Fibroblast of lung (primary cell): ENCODE measurements at regions not wholly inside any gene's neighbourhood (a gene's known extent, or its start where the extent isn't known, plus 50 kb on each side); places are given as distances from the start of the nearest gene placed in this dataset.

Source experiments
- DNase-seq, 2 donors: peaks; one replicate each; pipeline versions ENCODE4 v3.0.0 to v3.0.0-alpha.2; 2010; ENCODE audit warnings: low read depth in 2 of 2
- H2AFZ ChIP-seq: 2 replicates; pipeline ENCODE4 v1.5.1; 2012; ENCODE audit warnings: low read length, control low read depth, inconsistent platforms
- H3K27ac ChIP-seq: 2 replicates; pipeline ENCODE4 v1.5.1; 2011; ENCODE audit warnings: low read length, control low read depth; ENCODE audit not compliant: insufficient read depth
- H3K27me3 ChIP-seq: 2 replicates; pipeline ENCODE4 v1.5.1; 2011; ENCODE audit warnings: mild to moderate bottlenecking, low read length; ENCODE audit not compliant: control insufficient read depth, insufficient read depth
- H3K36me3 ChIP-seq: 2 replicates; pipeline ENCODE4 v1.5.1; 2011; ENCODE audit warnings: low read length; ENCODE audit not compliant: control insufficient read depth, insufficient read depth
- H3K4me1 ChIP-seq: 2 replicates; pipeline ENCODE4 v1.5.1; 2011; ENCODE audit warnings: low read length; ENCODE audit not compliant: control insufficient read depth, insufficient read depth; ENCODE audit errors: extremely low read depth
- H3K4me2 ChIP-seq: 2 replicates; pipeline ENCODE4 v1.5.1; 2011; ENCODE audit warnings: low read length, control low read depth; ENCODE audit not compliant: insufficient read depth; ENCODE audit errors: extremely low read depth
- H3K4me3 ChIP-seq, 4 experiments: fragments of 200-600 bp in 1 of 4; sonication (generic) in 1 of 4; replicated peaks in 1 of 4; 2 replicates each; pipeline ENCODE4 v1.5.1; 2011 to 2016; ENCODE audit warnings: low read length in 4 of 4, low read depth in 3 of 4, mild to moderate bottlenecking in 3 of 4, control low read depth in 2 of 4, inconsistent platforms in 1 of 4, mixed read lengths in 1 of 4; ENCODE audit not compliant: insufficient read depth in 1 of 4; ENCODE audit errors: control extremely low read depth in 1 of 4
- H3K79me2 ChIP-seq: 2 replicates; pipeline ENCODE4 v1.5.1; 2012; ENCODE audit warnings: mild to moderate bottlenecking, low read length, inconsistent platforms; ENCODE audit not compliant: control insufficient read depth, insufficient read depth
- H3K9ac ChIP-seq: 2 replicates; pipeline ENCODE4 v1.5.1; 2011; ENCODE audit warnings: mild to moderate bottlenecking, low read length, control low read depth; ENCODE audit not compliant: insufficient read depth
- H3K9me3 ChIP-seq: 2 replicates; pipeline ENCODE4 v1.5.1; 2012; ENCODE audit warnings: low read depth, low read length; ENCODE audit not compliant: control insufficient read depth, insufficient read depth
- H4K20me1 ChIP-seq: 2 replicates; pipeline ENCODE4 v1.5.1; 2011; ENCODE audit warnings: low read length; ENCODE audit not compliant: control insufficient read depth, insufficient read depth; ENCODE audit errors: extremely low read depth
- EZH2 ChIP-seq: IDR thresholded peaks from 2 replicates; pipeline ENCODE4 v1.5.1; 2012; ENCODE audit warnings: low read length, control low read depth, mild to moderate bottlenecking; ENCODE audit errors: missing control alignments
- TF ChIP-seq, protein P1 (sequence below), 2 donors: IDR thresholded peaks in 1 of 2; conservative IDR thresholded peaks in 1 of 2; 1 replicate in 1 of 2; 2 replicates in 1 of 2; pipeline ENCODE4 v1.5.1; 2011 to 2012; ENCODE audit warnings: low read length in 2 of 2, control low read depth in 1 of 2, inconsistent platforms in 1 of 2, low read depth in 1 of 2, mild to moderate bottlenecking in 1 of 2

DNA sequence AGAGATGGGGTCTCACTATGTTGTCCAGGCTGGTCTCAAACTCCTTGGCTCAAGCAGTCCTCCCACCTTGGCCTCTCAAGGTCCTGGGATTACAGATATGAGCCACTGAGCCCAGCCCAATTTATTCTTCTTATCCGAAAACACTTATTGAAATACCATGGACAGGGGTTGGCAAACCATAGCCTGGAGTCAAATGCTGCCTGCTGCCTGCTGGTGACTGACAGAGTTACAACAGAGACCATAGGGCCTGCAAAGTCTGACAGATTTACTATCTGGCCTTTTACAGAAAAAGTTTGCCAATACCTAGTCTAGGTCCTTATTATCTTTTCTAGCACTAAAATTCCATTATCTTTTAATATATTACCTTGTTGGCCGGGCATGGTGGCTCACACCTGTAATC is 87.1 kb upstream of the ZNF281 start:
- H4K20me1 ChIP-seq, result no peaks in the 10 kb centered on the region
- DNase-seq, result no peak
- TF ChIP-seq, protein P1, sequence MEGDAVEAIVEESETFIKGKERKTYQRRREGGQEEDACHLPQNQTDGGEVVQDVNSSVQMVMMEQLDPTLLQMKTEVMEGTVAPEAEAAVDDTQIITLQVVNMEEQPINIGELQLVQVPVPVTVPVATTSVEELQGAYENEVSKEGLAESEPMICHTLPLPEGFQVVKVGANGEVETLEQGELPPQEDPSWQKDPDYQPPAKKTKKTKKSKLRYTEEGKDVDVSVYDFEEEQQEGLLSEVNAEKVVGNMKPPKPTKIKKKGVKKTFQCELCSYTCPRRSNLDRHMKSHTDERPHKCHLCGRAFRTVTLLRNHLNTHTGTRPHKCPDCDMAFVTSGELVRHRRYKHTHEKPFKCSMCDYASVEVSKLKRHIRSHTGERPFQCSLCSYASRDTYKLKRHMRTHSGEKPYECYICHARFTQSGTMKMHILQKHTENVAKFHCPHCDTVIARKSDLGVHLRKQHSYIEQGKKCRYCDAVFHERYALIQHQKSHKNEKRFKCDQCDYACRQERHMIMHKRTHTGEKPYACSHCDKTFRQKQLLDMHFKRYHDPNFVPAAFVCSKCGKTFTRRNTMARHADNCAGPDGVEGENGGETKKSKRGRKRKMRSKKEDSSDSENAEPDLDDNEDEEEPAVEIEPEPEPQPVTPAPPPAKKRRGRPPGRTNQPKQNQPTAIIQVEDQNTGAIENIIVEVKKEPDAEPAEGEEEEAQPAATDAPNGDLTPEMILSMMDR (conservative IDR thresholded peaks at IDR 0.05 in 1 of 2, IDR thresholded peaks at IDR 0.05 in 1 of 2; ENCODE audit: low read depth in 1 of 2, low read length in 2 of 2), result no peak
- TF ChIP-seq EZH2, result no peak
- H3K79me2 ChIP-seq, result no peaks in the 10 kb centered on the region
- H3K9me3 ChIP-seq, result no peaks in the 10 kb centered on the region
- no peak overlapping the region for H3K4me2 ChIP-seq
- no peak overlapping the region for H3K9ac ChIP-seq
- peaks cover 3% of the 10 kb centered on the region for H3K27me3 ChIP-seq
- no peaks in the 10 kb centered on the region for H3K36me3 ChIP-seq
- no peak overlapping the region for H2AFZ ChIP-seq
- no peaks in the 10 kb centered on the region for H3K4me1 ChIP-seq
- no peak overlapping the region for H3K4me3 ChIP-seq
- H3K27ac ChIP-seq, result no peak overlapping the region

- no peak for TF ChIP-seq EZH2
- TF ChIP-seq, protein P1 (conservative IDR thresholded peaks at IDR 0.05 in 1 of 2, IDR thresholded peaks at IDR 0.05 in 1 of 2; ENCODE audit: low read depth in 1 of 2, low read length in 2 of 2), result no peak
- no peak for DNase-seq
- Histone ChIP-seq H3K27ac (no peak overlapping the region), H3K36me3 (no peaks in the 10 kb centered on the region), H3K4me3 (no peak overlapping the region), H3K79me2 (no peaks in the 10 kb centered on the region), H3K4me2 (no peak overlapping the region), H3K27me3 (peaks cover 3% of the 10 kb centered on the region), H3K4me1 (no peaks in the 10 kb centered on the region), H3K9ac (no peak overlapping the region), H3K9me3 (no peaks in the 10 kb centered on the region), H2AFZ (no peak overlapping the region), H4K20me1 (no peaks in the 10 kb centered on the region)
These were observed 86.1 kb upstream of the ZNF281 start for GRCh38 chr1:200495901-200496300.

DNA sequence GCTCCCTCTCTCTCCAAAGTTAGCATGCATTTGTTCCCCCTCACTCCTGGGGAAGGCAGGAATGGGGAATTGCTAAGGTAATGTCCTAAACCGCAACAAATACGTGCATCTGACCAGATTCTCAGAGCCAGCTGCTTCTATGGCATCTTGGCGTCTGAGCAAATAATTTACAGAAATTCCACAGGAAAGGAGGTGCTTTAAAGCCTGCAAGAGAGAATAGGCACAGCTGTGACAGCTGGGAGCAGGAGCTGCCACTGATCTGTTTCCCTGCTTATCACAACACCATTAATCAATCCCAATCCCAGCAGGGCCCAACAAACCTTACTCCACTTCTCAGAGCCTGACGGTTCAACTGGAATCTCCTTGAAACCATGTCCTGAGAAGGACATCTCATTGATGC is 83.5 kb upstream of the ZNF281 start:
- Histone ChIP-seq H3K27me3 (no peaks in the 10 kb centered on the region), H2AFZ (no peak overlapping the region), H3K4me2 (no peak overlapping the region), H3K36me3 (no peaks in the 10 kb centered on the region), H4K20me1 (no peaks in the 10 kb centered on the region), H3K4me1 (no peaks in the 10 kb centered on the region), H3K4me3 (no peak overlapping the region), H3K27ac (no peak overlapping the region), H3K79me2 (no peaks in the 10 kb centered on the region), H3K9me3 (no peaks in the 10 kb centered on the region), H3K9ac (no peak overlapping the region)
- no peak for TF ChIP-seq EZH2
- TF ChIP-seq, protein P1 (conservative IDR thresholded peaks at IDR 0.05 in 1 of 2, IDR thresholded peaks at IDR 0.05 in 1 of 2; ENCODE audit: low read depth in 1 of 2, low read length in 2 of 2), result no peak
- no peak for DNase-seq
